Renal cortical epithelial cell (primary cell): ENCODE measurements at regions not wholly inside any gene's neighbourhood (a gene's known extent, or its start where the extent isn't known, plus 50 kb on each side); places are given as distances from the start of the nearest gene placed in this dataset.
"Not testable (repeated sequence)": the region's sequence is repeated elsewhere in the genome, so short reads cannot be mapped to it uniquely, and the experiment has no call there.

Source experiments
- DNase-seq: peaks from one replicate; pipeline ENCODE4 v3.0.0-alpha.2; 2011; ENCODE audit warnings: low read depth

DNA sequence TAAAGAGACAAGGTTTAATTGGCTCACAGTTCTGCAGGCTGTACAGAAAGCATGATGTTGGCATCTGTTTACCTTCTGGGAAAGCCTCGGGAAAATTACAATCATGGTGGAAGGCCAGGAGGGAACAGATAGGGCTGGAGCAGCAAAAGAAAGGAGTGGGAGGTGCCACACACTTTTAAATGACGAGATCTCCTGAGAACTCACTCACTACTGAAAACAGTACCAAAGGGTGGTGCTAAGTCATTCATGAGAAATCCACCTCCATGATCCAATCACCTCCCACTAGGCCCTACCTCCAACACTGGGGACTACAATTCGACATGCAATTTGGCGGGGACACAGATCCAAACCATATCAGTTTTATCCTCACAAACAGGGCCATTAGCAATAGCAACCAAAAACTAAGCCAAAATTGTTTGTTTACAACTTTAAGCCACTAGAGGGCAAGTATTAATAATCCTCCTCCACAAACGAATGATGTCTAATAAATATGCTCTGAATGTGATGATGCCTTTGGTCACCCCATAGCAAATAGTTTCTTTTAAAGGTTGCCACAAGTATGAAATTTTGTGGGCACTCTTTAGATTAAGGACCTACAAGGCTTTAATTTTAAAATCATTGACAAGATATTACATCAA, 129.2 kb upstream of the NRBF2 start:
- no peak for DNase-seq

GRCh38 chr10:62996925-62997324, 136.2 kb upstream of the NRBF2 start:
- DNase-seq, result peak; percentile 77

DNA sequence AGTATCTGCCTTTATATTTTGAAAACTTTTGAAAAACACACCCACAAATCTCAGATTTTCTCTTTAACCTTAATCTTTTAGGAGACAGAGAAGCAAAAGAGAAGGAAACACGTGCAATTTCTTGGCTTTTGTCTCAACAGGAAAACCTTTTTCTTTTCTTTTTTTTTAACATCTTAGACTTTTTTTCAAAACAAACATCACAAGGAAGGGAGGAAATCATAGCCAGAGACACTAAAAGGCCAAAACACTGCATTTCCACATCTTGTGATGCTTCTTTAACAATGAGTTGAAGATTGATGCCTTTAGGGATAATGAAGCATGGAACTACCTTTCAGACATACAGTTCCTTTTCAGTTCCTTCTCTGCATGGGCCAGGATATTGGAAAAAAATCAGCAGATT, 136.6 kb upstream of the NRBF2 start:
- DNase-seq, result no peak

DNA sequence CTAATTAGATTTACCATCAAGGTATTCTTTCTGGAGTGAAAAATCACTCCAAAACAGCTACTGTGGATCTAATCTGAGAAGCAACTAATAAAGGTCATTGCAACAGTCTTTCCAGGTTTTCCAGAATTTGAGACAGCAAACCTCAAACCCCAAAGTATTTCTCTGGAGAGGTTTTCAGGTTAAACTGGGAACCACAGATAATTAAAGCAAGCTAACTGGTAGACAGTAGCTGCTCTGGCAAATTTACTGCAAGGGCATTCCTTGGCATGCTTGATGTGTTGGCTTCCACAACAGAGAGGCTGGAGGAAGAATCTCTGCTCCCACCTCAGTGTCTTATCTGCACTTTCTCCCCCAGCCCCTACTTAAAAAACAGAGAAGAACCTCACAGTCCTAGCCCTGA, 140.0 kb upstream of the NRBF2 start:
- DNase-seq, result peak; percentile 71

- peak; percentile 69 for DNase-seq
Observed at GRCh38 chr10:62992145-62992721, 140.9 kb upstream of the NRBF2 start.

DNA sequence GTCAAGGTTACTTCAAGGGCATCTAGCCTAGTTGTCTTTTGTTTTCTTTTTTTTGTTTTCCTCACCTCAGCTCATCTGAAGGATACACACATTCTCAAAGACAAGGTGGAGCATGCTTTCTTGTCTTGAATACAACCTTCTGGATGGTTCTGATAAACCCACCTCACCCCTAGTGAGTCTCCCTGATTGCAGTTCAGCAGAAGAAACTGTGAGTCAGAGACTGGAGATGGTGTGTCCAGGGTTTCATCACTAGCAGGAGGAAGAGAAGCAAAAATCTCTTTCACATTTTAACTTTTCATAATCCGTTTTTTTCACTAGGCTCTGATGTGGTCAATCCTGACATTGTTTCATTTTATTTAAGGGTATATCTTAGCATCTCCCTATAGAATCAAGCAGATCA, 143.0 kb upstream of the NRBF2 start:
- DNase-seq, result peak; percentile 13

DNA sequence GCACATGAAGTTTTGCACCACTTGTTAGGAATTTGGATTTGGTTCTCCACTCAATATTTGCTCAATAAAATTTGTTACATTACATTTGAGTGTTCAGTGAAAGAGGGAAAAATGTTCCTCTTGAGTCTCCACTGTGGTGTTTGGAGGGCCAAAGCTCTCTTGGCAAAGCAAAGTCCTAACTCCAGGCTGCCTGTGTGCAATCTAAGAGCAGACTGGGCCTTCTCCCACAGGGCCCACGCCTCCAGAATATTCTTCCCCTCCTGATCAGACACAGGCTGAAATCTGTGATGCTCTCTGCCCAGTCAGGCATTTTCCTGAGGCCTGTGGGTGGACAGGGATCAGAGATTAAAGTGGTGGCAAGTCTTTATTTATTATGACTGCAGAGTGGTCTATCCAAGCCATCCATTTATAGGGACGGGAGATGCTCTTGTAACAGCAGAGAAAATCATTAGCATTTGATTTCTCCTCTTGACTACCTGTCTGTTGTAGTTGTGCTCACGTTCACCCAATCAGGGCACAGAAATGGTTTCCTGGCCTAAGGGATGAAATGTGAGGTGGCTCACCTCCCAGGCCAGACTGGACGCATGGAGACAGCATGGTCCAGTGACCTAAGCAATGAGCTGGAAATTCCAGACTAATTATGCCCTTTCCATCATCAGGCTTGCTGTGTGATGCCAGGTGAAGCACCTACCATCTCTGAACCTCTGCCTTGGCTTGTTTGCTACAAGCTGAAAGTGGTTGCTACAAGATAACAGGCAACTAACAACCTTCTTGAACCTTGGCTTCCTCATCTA, 147.1 kb upstream of the NRBF2 start:
- DNase-seq, result peak; percentile 46

- DNase-seq, result no peak
Observed at GRCh38 chr10:62981096-62981495, 152.0 kb upstream of the NRBF2 start.

GRCh38 chr10:62980687-62981086, 152.4 kb upstream of the NRBF2 start:
- peak; percentile 39 for DNase-seq

DNA sequence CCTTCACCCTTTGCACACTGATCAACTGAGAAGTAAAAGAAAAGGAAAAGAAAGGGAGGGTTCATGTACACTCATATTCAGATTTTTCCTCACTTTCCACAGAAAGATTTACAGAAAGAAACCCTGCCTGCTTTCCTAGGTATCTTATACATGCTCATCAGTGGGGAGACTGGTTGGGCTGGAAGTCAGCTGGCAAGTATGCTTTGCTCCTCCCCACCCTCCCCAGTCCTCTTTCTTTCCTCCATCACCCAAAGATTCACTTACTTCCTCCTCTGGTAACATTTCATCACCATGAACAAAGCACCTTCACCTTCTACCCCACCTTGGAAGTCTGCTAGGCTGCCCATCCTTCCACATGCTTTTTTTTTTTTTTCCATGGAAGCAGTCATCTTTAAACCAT, 153.2 kb upstream of the NRBF2 start:
- no peak for DNase-seq

- DNase-seq, result no peak
Observed at GRCh38 chr10:62978482-62978881, 154.6 kb upstream of the NRBF2 start.

DNA sequence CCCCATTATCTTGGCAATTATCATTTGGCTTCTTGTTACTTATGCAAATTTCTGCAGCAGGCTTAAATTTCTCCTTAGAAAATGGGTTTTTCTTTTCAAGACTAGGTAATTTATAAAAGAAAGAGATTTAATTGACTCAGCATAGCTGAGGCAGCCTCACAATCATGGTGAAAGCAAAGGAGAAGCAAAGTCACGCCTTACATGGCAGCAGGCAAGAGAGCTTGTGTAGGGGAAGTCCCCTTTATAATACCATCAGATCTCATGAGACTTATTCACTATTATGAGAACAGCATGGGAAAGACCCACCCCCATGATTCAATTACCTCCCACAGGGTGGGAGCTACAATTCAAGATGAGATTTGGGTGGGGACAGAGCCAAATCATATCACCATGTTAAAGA, 158.3 kb upstream of the NRBF2 start:
- not testable (repeated sequence) for DNase-seq

DNA sequence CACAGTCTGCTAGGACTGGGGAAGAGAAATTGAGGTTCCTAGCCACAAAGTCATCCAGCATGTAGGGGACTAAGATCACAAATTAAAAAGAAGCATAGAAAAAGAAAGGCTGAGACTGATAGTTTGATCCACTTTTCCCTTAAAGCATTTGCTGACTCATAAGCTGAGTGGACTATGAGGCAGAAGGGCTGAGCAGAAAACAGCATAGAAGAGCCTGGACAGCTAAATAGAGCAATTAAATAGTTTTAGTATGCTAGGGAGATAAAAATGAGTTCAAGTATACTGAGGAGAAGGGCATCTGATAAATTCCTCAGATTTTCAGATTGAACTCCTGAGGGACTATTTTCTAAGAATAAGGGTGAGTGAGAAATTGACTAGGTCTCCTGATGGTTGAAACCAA, 155.9 kb upstream of the EGR2 start:
- peak; percentile 7 for DNase-seq

GRCh38 chr10:62964026-62964425, 147.9 kb upstream of the EGR2 start:
- DNase-seq, result no peak

DNA sequence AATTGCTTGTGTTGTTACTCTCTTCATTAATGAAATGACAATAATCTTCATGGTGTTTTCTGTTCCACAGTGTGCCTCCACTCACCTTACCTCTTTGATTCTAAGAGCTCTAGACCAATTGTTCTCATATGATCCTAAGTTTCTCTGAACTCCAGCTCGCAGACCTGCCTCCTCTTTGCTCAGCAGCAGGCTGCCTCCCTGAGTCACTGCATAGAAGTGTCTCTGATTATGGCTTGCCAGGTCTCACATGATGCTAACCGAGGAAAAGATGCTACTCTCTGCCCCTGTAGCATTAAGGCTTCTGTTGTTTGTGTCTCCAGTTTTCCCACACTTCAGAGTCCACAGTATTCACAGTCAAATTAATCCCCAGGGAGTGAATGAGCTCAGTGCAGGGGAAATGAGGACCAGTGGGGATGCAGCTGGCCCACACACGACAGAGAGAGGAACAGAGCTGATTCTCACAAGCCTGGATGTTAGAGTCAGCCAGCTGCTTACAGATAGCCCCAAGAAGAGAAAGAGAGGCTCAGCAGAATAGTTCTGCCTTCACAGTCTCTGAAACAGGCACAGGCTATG, 145.9 kb upstream of the EGR2 start:
- DNase-seq, result no peak

- no peak for DNase-seq
Observed at GRCh38 chr10:62960416-62960815, 144.2 kb upstream of the EGR2 start.

GRCh38 chr10:62959553-62959952, 143.4 kb upstream of the EGR2 start:
- DNase-seq, result no peak

- DNase-seq, result no peak
Observed at GRCh38 chr10:62958980-62959379, 142.8 kb upstream of the EGR2 start.

DNA sequence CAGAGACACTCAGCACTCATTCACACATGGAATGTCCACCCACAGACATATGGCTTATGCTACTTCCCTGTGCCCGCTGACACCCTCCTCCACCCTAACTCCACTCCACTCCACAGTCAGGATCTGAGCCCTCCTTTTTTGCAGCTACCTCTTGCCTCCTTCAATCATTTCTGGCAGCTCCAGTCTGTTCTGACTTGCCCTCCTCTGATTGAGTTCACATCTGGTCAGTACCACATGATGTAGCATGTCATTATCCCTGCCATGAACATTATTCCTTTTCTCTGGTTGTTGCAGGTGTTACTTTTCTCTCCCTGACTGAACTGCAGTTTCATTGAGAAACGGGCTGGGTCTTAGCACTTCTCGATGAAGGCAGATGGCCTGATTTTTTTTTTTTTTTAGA, 130.1 kb upstream of the EGR2 start:
- DNase-seq, result no peak

DNA sequence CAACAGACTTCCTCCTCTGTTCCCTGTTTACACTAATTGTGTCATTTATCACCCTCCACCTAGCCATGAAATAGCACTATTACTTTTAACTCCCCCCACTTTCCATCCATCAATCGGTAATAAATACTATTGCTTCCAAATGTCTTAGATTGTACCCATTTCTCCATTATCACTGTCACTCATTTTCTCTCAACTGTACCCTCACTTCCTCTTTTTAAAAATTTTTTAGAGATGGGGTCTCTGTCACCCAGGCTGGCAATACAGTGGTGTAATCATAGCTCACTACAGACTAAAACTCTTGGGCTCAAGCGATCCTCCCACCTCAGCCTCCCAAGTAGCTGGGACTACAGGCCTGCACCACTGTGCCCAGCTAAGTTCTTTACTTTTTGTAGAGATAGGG, 123.5 kb upstream of the EGR2 start:
- no peak for DNase-seq

DNA sequence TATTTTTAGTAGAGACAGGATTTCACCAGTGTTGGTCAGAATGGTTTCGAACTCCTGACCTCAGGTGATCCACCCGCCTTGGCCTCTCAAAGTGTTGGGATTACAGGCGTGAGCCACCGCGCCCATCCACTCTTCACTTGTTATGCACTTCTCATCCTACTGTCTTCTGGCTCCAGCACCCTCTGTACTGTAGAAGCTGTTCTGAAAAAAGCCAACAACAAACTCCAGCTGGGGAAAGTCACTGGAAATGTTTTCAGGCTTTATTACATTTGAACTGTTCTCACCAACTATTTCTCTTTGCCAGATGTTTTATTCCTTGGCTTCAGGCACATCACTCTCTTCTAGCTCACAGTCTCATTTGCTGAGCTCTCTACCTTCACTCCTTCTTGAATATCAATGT, 122.5 kb upstream of the EGR2 start:
- DNase-seq, result no peak

GRCh38 chr10:62937674-62938073, 121.5 kb upstream of the EGR2 start:
- no peak for DNase-seq

- DNase-seq, result no peak
Observed at GRCh38 chr10:62935022-62935421, 118.9 kb upstream of the EGR2 start.
